Non-pigmented ciliary epithelial cell (primary cell): ENCODE measurements at regions not wholly inside any gene's neighbourhood (a gene's known extent, or its start where the extent isn't known, plus 50 kb on each side); places are given as distances from the start of the nearest gene placed in this dataset.

Experiments used
- DNase-seq: peaks from one replicate; pipeline ENCODE4 v3.0.0-alpha.2; 2010; ENCODE audit warnings: low read depth

DNA sequence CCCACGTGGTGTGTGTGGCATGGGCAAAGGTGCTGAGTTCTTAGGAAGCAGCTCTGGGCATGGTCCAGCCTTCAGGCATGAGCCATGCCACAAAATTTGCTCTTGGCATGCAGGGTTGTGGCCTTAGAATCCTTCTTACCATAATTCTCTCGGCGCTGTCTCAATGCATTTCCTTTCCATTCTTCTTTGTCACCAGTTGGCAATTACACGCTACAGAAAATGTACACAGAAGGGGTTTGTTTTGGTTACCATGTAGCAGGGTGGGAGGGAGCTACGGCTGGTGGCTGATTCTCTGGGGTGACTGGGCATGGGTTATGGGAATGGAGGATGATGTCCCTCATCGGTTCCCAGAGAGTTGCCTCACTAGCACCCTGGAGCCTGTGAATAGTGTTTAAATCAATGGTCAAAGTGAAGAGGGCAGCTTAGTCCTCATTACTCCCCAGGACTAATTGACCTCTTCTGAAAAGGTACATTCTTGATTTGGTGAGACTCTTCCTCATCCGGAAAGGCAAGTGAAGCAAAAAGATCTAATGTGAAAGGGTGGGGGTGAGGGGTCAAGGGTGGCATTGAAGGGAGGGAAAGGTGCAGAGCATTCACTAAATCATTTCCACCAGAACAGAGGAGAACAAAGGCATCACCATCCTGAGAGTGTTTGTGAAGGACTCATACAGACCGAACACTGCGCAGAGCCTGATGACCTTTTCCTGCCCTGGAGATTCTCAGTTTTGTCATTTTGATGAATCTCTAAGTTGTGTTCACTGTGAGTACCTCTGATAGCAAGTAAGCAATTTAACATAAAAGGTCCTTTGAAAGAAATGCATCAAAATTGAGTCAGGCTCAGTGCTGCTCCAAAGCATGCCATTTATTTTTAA is 199.8 kb upstream of the SFRP2 start:
- no peak for DNase-seq

DNA sequence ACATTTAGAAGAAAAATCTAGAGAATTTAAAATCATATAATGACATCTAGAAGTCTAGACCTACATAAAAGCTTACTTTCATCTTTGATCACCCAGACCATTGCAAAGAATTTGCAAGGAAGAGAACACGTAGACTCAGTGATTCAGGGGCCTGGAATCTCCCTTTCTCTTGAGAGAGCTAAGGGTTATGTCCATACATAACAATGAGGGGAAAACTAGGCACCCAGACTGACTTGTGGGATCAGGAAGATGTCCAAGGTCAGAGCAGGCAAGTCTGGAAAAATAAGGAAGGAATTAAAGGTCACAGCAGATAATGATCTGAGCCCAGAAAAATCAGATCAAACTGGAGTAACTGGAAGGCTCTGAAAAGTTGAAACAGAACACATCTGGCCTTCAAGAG is 198.4 kb upstream of the SFRP2 start:
- DNase-seq: peak; percentile 11

DNA sequence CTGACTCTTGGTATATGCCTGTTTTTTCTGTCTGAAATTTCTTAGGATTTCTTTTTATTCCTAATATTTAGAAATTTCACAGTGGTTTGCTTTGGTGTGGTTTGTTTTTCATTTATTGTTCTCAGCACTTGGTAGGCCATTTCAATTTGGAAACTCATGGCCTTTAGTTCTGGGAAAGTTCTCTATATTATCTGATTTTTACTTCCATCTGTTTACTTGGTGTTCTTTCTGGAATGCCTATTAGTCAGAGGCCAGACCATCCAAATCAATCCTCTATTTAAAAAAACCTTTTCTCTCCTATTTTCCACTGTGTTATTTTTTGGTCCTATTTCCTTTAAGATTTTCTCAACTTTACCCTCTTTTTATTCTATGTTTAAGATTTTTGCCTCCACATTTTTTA is 188.1 kb upstream of the SFRP2 start:
- DNase-seq: no peak

DNA sequence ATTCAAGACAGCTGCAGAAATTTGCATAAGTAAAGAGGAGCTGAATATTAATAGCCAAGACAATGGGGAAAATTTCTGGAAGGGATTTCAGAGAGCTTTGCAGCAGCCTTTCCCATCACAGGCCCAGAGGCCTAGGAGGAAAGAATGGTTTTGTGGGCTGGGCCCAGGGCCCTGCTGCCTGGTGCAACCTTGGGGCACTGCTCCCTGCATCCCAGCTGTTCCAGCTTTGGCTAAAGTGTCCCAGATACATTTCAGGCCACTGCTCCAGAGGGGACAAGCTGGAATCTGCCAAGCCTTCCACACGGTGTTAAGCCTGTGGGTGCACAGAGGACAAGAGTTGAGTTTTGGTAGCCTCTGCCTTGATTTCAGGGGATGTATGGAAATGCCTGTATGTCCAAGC is 185.6 kb upstream of the SFRP2 start:
- no peak for DNase-seq

DNA sequence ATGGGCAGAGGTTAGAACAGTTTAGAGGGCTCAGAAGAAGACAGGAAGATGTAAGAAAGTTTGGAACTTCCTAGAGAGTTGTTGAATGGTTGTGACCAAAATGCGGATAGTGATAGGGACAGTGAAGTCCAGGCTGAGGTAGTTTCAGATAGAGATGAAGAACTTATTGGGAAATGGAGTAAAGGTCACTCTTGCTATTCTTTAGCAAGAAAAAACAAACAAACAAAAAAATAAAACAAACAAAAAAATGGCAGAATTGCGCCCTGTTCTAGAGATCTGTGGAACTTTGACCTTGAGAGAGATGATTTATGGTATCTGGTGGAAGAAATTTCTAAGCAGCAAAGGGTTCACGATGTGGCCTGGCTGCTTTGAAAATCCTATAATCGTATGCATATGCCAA is 185.1 kb upstream of the SFRP2 start:
- DNase-seq: no peak

DNA sequence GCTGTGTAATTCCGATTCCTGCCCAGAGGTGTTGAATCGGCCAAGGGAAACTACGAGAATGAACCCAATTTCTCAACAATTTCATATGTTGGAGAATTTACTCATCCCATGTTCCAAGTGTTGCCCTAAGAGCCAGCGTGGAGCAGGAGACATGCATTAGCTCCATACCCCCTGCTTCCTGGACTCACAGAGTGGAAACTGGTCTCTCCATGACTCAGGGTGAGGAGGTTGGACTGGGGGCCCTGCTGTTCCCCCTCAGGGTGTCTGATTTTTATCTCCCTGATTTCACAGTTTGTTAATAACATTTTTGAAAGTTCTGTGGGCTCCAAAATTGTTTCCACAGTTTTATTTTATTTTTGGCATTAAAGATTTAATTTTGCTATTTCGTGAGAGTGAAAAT is 183.0 kb upstream of the SFRP2 start:
- DNase-seq: no peak

DNA sequence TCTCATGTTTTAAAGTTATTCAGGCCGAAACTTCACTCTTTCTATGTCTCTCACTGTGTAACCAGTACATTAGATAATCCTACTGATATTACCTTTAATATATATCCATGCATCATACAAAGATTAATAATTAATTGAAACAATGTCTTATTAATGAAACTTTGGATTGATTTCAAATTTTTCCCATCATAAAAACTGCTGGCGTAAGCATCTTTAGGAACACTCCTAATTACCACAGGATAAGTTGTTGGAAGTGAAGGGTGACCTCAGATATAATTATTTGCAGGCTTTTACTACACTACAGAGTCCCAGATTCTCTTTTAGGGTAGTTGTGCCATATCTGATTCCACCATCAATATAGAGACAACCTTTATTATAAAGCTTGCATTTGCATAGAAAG is 181.3 kb upstream of the SFRP2 start:
- DNase-seq: no peak

DNA sequence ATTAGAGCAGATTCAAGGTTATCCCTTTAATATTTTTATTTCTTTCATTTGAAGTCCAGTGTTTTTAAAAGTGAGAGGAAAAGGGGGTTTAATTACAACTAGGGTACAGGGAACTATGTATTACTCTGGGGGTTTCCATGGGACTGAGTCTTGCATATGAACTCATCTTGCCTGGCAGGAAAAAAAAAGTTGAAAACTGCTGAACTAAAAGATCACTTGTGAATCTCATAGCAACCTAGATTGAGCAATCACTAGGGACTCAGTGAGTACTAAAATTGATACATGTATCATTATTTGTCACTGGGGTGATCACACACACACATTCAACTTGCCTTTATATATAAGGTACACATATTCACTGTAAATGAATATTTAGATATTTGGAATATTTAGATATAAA is 180.7 kb upstream of the SFRP2 start:
- DNase-seq: no peak

DNA sequence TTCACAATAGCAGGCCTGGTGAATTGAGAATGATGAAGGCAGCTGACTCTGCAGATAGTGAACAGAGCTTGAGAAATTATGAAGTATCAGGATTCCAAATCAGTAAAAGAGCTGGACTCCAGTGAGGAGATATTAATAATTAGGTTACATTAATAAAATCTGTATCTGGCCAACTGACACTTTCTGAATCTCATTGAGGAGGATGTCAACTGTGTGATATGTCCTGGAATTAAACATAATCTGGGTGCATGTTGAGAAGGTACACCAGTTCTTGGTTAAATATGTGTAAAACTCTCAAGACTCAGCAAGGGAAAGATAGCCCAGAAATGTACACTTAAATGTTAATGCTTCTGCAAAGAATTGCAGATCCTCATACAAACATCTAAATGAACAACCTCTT is 177.8 kb upstream of the SFRP2 start:
- no peak for DNase-seq

DNA sequence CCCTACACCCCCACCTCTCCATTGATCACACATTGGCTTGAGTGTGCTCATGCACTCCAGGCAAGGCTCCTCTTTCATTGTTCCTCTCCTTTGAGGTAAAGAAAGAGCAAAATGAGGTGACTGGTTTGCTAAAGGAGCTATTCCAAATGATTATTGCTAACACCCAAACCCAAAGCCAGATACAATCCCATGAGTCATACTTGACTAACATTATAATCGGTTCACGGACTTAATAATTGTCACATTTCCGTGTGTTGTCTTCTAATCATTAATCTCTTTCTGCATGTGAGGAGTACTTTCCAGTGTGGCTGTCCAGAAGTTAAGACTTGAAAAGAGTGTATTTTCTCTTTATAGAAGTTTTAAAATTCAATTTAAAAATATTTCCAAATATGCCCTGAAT is 174.3 kb upstream of the SFRP2 start:
- DNase-seq: no peak

DNA sequence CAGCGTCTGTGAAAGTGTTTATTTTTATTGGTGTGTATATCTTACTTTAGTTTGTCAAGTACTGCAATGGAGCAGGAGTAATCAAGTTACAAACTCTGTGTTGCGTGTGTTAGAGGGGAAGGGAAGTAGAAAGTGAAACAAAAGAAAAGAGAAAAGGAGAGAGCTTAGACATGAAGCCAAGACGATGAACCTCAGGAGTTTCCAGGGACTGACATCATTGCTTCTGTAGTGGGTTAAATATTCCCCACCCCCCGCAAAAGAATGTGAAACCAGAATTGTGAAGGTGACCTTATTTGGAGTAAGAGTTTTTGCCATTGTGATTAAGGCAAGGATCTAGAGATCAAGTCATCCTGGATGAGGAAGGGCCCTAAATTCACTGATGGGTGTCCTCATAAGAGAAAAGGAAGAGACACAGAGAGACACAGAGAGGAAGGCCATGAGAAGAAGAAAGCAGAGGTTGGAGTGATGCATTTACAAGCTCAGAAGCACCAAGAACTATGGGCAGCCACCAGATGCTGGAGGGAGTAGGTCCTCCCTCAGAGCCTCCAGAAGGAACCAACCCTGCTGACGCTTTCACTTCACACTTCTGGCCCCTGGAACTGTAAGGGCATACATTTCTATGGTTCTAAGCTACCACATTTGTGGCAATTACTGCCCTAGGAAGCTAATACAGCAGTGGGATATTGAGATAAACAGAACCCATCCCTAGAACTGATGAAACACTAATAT is 173.6 kb upstream of the SFRP2 start:
- DNase-seq: no peak

DNA sequence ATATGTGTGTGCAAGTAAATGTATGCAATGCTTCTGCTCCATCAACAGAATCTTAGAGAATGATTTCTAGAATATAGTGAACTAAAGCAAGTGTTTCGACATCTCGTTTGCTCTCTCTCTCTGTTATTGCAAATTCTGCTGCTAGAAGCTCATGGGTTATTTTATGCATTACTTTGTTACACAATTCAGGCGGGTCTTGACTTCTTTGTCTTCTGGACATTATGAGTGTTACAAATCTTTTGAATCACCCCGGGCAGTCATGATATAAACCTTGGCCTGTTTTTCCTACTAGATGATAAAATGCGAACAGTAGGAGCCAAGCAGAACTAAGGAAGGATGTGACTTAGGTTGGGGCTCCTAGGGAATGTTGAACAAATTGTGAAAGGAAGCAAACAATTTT is 166.4 kb upstream of the SFRP2 start:
- no peak for DNase-seq

DNA sequence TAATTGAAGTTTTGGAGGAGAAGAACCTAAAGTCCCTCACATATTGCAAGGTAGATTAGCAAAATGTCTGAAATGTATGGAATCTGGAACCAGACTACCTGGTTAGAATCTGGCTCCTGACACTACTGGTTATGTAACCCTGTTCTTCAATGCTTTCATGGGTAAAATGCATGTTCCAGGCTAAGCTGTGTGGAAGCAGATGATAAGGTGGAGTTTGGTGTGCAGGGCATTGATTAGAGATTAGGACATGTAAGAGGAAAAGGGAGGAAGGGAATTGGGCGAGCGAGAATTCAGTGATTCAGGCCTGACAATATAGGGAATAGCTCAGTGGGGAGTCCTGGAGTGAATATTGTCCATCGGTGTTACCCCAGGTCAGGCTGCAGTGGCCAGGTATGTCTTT is 165.8 kb upstream of the SFRP2 start:
- no peak for DNase-seq

DNA sequence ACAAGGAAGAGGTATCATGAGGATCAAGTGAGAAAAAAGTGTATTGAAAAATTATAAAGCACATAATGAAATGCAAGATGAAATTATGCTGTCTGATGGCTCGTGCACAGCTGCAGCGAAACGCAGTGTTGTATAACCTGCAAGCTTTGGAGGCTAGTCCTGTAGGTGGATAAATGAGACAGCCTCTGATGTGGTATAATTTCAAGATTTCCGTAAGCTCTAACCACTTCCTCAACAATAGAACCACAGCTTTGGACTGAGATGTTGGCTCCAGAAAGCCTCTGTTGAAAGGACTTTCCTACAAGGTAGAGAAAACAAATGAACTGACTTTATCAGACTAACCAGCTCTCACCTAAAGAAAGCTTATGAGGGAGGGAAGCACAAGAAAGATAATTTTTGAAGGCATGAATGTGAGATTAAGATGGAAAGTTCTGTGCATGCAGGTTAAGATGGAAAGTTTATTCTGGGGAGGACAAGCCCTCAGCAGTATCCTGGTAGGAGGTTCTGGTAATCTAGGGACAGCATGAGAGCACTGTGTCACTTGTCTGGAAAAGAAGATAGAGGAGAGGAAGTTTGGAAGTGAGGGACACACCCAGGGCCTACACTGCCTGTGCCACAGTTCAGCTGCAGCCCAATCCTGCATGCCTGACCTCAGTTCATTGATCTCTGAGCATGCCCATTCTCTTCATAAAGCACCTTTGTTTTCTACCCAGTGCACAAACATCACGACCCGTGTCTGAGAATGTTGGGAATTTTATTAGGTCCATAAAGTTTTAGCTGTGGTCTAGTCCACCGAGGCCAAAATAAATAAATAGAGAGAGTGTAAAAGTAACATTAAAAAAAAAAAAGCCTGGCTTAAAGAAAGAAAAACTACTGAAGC is 161.5 kb upstream of the SFRP2 start:
- no peak for DNase-seq

DNA sequence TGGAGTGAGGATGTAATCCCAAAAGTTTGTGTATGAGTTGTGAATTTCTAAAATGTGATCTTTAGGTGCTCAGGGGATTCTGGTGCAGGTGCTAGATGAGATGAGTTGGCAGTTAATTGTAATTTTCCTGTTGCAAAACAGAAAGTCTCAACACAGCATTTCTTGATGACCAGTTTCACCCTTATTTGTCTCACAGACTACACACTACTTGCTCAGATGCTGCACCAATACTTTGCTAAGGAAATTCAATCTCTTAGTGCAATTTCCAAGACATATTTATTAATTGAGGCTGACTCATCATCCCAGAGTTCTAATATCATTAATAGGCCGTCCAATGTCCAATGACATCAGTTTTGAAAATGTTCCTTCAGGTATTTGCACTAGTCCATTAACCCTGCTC is 159.2 kb upstream of the SFRP2 start:
- DNase-seq: no peak

DNA sequence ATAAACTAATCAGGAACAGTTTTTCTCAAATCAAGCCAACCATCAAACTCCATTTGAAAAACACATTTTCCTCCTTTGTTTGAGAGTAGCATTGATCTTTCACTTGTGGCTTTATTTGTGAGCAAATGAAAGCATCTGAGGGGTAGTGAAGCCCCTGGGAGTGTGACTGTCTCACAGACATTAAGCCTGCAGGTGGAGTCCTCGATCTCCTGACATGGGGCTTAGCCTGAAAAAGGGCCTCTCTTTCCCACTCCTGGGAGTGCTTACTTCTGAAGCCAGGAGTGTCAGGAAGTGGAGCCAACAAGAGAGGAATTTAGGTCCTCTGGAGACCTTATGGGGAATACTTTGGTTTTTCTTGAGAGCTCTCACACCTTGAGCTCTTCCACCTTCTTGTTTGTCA is 158.2 kb upstream of the SFRP2 start:
- DNase-seq: no peak

DNA sequence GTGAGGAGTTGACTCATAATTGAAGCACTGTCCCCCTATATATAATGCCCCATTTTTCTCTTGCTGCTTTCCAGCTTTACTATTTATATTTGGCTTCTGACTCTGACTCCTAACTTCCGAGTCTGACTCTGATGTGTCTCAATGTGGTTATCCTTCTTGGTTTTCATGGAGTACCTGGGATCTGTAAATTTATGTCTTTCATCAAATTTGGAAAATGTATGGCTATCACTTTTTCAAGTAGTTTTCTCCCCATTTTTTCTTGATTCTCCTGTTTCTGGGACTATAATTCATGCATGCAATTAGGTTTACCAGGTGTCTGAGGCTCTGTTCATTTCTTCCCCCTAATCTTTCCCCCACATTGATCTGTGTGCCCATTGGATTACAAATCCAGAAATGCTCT is 156.8 kb upstream of the SFRP2 start:
- DNase-seq: no peak

DNA sequence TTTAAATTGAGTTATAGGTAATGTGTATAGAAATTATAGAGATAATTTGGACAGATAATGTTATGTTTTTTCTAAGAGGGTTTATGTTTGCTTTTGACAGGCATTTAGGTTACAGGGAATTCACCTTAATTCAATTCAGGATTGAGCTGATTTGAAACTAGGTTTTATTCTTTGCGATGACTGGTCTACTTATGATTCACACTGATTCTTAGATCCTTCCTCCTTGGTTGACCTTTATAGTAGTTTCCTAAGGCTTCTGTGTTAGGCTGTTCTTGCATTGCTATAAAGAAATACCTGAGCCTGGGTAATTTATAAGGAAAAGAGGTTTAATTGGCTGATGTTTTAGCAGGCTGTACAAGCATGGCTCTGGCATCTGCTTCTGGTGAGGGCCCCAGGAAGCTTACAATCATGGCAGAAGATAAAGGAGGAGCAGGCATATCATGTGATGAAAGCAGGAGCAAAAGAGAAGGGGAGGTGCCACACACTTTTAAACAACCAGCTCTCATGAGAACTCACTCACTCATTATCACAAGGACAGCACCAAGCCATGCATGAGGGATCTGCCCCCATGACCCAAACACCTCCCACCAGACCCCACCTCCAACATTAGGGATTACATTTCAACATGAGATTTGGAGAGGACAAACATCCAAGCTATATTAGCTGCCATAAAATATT is 155.0 kb upstream of the SFRP2 start:
- no peak for DNase-seq

DNA sequence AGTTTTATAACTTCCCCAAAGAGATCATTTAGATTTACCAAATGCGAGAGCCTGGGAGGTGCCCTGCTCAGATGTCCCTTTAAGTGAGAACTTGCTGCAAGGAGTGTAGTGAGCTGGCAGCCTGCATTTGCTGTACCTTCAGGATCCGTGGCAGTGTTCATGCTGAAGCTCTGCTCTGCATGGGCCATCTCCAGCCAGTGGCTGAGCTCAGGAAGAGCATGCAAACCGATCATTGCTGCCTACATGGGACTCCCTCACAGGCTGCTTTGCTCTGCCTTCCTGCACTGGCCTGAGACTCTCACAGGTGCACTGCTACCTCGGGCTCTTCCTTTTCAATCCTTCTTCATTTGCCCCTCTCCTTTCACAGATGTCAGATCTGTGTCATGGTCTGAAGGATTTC is 152.0 kb upstream of the SFRP2 start:
- no peak for DNase-seq

DNA sequence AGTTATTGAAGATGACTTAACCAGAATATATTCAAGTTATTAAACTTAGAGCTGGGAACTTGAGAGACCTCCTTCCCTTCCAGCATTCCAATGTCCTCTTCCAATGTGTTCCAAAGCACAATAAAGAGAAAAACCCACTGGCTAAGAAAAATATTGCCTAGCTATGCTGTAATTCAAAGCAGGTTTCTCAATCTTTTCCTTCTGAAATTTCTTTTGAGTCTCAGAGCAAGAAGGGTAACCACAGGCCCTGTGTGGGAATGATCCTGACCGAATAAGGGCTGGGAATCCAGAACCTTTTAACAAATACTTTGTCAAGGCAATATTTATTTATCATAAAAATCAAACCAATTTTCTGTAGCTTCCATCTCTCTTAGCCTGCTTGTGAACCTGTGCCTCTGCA is 150.7 kb upstream of the SFRP2 start:
- no peak for DNase-seq

DNA sequence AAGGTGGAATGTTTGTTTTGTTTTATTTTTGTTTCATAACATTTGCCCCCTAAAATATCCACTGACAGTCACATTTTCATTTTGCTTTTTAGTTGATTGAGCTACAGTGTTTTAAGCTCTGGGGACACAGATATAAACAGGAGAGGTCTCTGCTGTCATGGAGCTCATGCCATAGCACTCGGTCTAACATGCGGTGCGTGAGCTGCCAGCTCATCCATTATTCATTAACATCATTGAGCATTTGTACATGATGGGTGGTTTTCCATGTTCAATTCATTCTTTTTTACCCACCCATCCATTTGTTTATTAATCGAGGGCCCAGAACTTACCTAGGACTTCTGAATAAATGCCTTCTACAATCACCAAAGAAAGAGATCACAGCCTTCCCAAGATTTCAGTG is 150.1 kb upstream of the SFRP2 start:
- no peak for DNase-seq

DNA sequence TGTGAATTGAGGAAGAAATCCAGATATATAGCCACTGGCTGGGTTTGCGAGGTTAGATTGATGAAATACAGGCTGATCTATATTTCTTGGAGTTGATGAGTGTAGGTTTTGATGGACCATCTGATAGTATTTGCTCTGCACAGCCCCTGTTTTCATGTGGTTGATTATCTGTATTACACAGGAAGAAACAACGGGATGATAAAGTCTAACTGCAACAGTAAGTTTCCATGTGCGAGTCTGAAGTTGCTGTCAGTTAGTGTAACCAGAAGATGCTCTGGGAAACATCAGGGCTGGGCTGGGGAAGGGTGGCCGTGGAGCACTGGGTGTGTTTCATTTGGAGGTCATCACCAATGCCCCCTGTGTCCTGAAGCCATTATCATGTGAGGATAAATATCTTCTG is 148.4 kb upstream of the SFRP2 start:
- DNase-seq: no peak
